HG03064 (cell line): ENCODE measurements at regions not wholly inside any gene's neighbourhood (a gene's known extent, or its start where the extent isn't known, plus 50 kb on each side); places are given as distances from the start of the nearest gene placed in this dataset.

ENCODE experiments used
- ATAC-seq: cut with Tn5 transposase; IDR thresholded peaks from one replicate; pipeline ENCODE4 v1.9.1; 2021; ENCODE audit warnings: low read depth; ENCODE audit not compliant: unreplicated experiment

GRCh38 chr4:33512397-33512796 is 2731.9 kb downstream of the ARAP2 start:
- no peak for ATAC-seq

GRCh38 chr4:33518856-33519255 is 2725.5 kb downstream of the ARAP2 start:
- no peak for ATAC-seq

- no peak for ATAC-seq
Observed at GRCh38 chr4:33532821-33533220, 2711.5 kb downstream of the ARAP2 start.

- no peak for ATAC-seq
Observed at GRCh38 chr4:33536898-33537297, 2707.4 kb downstream of the ARAP2 start.

- no peak for ATAC-seq
Observed at GRCh38 chr4:33537527-33537926, 2706.8 kb downstream of the ARAP2 start.

- ATAC-seq, result no peak
Observed at GRCh38 chr4:33543941-33544450, 2700.3 kb downstream of the ARAP2 start.

GRCh38 chr4:33551244-33551643 is 2693.1 kb downstream of the ARAP2 start:
- ATAC-seq, result no peak

GRCh38 chr4:33561259-33561658 is 2683.1 kb downstream of the ARAP2 start:
- no peak for ATAC-seq

- no peak for ATAC-seq
Observed at GRCh38 chr4:33566649-33567048, 2677.7 kb downstream of the ARAP2 start.

GRCh38 chr4:33577791-33578190 is 2666.5 kb downstream of the ARAP2 start:
- ATAC-seq, result no peak

GRCh38 chr4:33579951-33580350 is 2664.4 kb downstream of the ARAP2 start:
- ATAC-seq, result no peak

- ATAC-seq, result no peak
Observed at GRCh38 chr4:33592701-33593100, 2651.6 kb downstream of the ARAP2 start.

- no peak for ATAC-seq
Observed at GRCh38 chr4:33606951-33607350, 2637.4 kb downstream of the ARAP2 start.

GRCh38 chr4:33616121-33616520 is 2628.2 kb downstream of the ARAP2 start:
- no peak for ATAC-seq

- no peak for ATAC-seq
Observed at GRCh38 chr4:33625748-33626147, 2618.6 kb downstream of the ARAP2 start.

- ATAC-seq, result no peak
Observed at GRCh38 chr4:33626221-33626620, 2618.1 kb downstream of the ARAP2 start.

GRCh38 chr4:33628296-33628695 is 2616.0 kb downstream of the ARAP2 start:
- no peak for ATAC-seq

GRCh38 chr4:33649015-33649414 is 2595.3 kb downstream of the ARAP2 start:
- ATAC-seq, result no peak

- no peak for ATAC-seq
Observed at GRCh38 chr4:33649471-33649870, 2594.8 kb downstream of the ARAP2 start.

GRCh38 chr4:33650036-33650435 is 2594.3 kb downstream of the ARAP2 start:
- no peak for ATAC-seq

- no peak for ATAC-seq
Observed at GRCh38 chr4:33658971-33659370, 2585.3 kb downstream of the ARAP2 start.

- no peak for ATAC-seq
Observed at GRCh38 chr4:33661636-33662035, 2582.7 kb downstream of the ARAP2 start.

GRCh38 chr4:33685939-33686338 is 2558.4 kb downstream of the ARAP2 start:
- ATAC-seq, result no peak
